KMS-11 (cell line): ENCODE measurements at regions not wholly inside any gene's neighbourhood (a gene's known extent, or its start where the extent isn't known, plus 50 kb on each side); places are given as distances from the start of the nearest gene placed in this dataset.

Source experiments
- H2AFZ ChIP-seq: fragments of 200-600 bp; sonication (generic); 2 replicates; pipeline ENCODE4 v1.6.1; 2016; ENCODE audit warnings: antibody characterized with exemption, mixed run types, low read depth
- H3K27ac ChIP-seq: fragments of 200-600 bp; sonication (generic); 2 replicates; pipeline ENCODE4 v1.6.1; 2016; ENCODE audit warnings: mild to moderate bottlenecking, mixed run types
- H3K27me3 ChIP-seq: fragments of 200-600 bp; sonication (generic); 2 replicates; pipeline ENCODE4 v1.6.1; 2017; ENCODE audit warnings: mild to moderate bottlenecking, low read depth, mixed run types, moderate library complexity; ENCODE audit not compliant: insufficient read depth
- H3K36me3 ChIP-seq: fragments of 200-600 bp; sonication (generic); 2 replicates; pipeline ENCODE4 v1.6.1; 2017; ENCODE audit warnings: mild to moderate bottlenecking, mixed run types; ENCODE audit not compliant: insufficient read depth
- H3K4me1 ChIP-seq: fragments of 200-600 bp; sonication (generic); 2 replicates; pipeline ENCODE4 v1.6.1; 2016; ENCODE audit warnings: mild to moderate bottlenecking, low read depth, mixed run types; ENCODE audit not compliant: poor library complexity, severe bottlenecking
- H3K4me2 ChIP-seq: fragments of 200-600 bp; sonication (generic); 2 replicates; pipeline ENCODE4 v1.7.0; 2016; ENCODE audit warnings: mild to moderate bottlenecking, mixed run types
- H3K4me3 ChIP-seq: fragments of 200-600 bp; sonication (generic); IDR thresholded peaks from 2 replicates; pipeline ENCODE4 v1.6.1; 2017; ENCODE audit warnings: low read depth, low read length, mixed read lengths; ENCODE audit not compliant: insufficient read depth
- H3K79me2 ChIP-seq: fragments of 200-600 bp; sonication (generic); 2 replicates; pipeline ENCODE4 v1.6.1; 2016; ENCODE audit warnings: low read depth, mixed run types; ENCODE audit not compliant: insufficient read depth
- H3K9ac ChIP-seq: fragments of 200-600 bp; sonication (generic); 2 replicates; pipeline ENCODE4 v1.6.1; 2016; ENCODE audit warnings: mild to moderate bottlenecking, mixed run types
- H4K20me1 ChIP-seq: fragments of 200-600 bp; sonication (generic); 2 replicates; pipeline ENCODE4 v1.6.1; 2016; ENCODE audit warnings: mild to moderate bottlenecking, mixed run types; ENCODE audit not compliant: insufficient read depth
- TF ChIP-seq, protein P1 (sequence below): fragments of 200-600 bp; sonication (generic); conservative IDR thresholded peaks from 2 replicates; pipeline ENCODE4 v1.6.1; 2017; ENCODE audit warnings: low read depth, mild to moderate bottlenecking, antibody characterized with exemption, low read length, moderate library complexity, mixed read lengths

DNA sequence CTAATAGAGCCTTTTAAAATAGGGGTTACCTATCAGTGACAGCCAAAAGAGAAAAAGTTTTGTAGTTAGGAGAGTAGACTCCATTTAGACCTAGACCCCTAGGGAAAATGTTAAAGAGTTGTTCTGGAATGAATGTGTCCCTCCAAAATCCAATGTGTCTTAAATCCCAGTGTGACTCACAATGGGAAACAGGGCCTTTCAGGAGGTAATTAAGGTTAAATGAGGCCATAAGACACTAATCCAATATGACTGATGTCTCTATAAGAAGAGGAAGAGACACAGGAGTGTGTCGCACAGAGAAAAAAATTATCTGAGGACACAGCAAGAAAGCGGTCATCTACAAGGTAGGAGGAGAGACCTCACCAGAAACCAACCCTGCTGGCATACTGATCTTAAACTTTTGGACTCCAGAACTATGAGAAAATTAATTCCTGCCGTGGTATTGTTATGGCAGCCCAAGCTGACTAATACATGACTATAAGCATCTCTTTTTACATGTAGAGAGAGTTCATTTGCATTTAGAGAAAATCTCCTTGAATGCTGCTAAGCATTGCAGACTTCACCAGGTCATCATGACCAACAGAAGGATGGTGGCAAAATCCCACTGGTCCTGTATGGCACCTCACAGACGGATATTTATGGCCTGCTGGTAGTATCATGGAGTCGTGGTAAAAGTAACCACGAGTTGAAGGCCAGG lies 259.6 kb upstream of the TMTC1 start:
- Histone ChIP-seq H3K79me2 (no peaks in the 10 kb centered on the region), H2AFZ (no peak overlapping the region), H3K9ac (no peak overlapping the region), H3K36me3 (no peaks in the 10 kb centered on the region), H3K4me3 (no peak overlapping the region), H3K4me2 (no peak overlapping the region), H4K20me1 (no peaks in the 10 kb centered on the region), H3K27me3 (no peaks in the 10 kb centered on the region), H3K27ac (no peak overlapping the region), H3K4me1 (no peaks in the 10 kb centered on the region)
- TF ChIP-seq, protein P1, sequence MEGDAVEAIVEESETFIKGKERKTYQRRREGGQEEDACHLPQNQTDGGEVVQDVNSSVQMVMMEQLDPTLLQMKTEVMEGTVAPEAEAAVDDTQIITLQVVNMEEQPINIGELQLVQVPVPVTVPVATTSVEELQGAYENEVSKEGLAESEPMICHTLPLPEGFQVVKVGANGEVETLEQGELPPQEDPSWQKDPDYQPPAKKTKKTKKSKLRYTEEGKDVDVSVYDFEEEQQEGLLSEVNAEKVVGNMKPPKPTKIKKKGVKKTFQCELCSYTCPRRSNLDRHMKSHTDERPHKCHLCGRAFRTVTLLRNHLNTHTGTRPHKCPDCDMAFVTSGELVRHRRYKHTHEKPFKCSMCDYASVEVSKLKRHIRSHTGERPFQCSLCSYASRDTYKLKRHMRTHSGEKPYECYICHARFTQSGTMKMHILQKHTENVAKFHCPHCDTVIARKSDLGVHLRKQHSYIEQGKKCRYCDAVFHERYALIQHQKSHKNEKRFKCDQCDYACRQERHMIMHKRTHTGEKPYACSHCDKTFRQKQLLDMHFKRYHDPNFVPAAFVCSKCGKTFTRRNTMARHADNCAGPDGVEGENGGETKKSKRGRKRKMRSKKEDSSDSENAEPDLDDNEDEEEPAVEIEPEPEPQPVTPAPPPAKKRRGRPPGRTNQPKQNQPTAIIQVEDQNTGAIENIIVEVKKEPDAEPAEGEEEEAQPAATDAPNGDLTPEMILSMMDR = no peak

DNA sequence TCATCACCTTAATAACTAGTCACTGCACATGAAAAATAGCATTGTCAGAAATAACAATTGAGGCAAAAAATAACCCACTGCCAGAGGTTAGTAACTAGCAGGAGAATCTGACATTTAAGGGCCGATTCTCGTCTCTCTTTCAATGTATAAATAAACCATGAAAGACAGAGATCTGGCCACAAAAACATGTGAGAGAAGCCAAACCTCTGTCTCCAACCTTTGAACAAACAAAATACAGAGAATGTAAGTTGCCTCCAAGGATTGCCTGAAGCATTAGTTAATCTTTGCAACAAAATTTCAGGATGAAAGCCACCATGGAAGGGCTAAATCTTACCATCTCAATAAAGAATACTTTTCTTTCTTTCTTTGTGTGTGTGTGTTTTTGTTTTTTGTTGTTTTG lies 257.4 kb upstream of the TMTC1 start:
- H3K36me3 ChIP-seq = no peaks in the 10 kb centered on the region
- H3K27ac ChIP-seq = no peak overlapping the region
- no peak overlapping the region for H3K4me2 ChIP-seq
- H4K20me1 ChIP-seq = no peaks in the 10 kb centered on the region
- H3K9ac ChIP-seq = no peak overlapping the region
- TF ChIP-seq, protein P1 = no peak
- no peaks in the 10 kb centered on the region for H3K27me3 ChIP-seq
- no peaks in the 10 kb centered on the region for H3K79me2 ChIP-seq
- H2AFZ ChIP-seq = no peak overlapping the region
- H3K4me1 ChIP-seq = no peaks in the 10 kb centered on the region
- H3K4me3 ChIP-seq = no peak overlapping the region

DNA sequence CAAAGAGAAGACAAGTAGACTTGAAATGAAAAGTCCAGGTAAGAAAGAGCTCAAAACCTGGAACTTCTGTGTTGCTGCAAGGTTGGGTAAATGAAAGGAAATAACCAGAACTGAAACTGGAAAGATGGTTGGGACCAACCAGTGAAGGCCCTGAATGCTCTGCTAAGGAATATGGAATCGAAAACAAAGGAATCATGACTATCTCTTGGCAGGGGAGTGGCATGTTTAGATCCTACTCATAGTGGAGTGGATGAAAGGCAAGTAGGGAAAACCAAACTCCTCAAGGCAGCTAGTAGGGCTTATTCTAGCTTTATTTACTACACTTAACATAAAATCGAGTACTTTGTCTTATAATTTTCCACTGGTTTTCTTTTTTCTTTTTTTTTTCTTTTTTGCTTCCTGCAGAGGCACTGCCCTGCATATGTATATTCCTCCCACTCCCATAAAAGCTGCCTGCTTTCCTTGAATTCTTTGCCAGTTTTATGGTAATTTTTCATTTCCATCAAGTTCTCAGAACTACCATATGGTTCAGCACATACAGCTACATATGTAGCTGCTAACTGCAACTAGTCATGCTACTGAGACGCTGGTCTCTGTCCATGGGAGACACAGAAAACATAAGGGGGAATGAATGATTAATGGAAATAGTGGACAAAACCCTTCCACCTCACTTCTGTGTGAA lies 247.1 kb upstream of the TMTC1 start:
- TF ChIP-seq, protein P1 = no peak
- no peak overlapping the region for H3K4me2 ChIP-seq
- H3K9ac ChIP-seq = no peak overlapping the region
- H2AFZ ChIP-seq = no peak overlapping the region
- no peak overlapping the region for H3K27ac ChIP-seq
- H3K4me1 ChIP-seq = no peaks in the 10 kb centered on the region
- no peaks in the 10 kb centered on the region for H4K20me1 ChIP-seq
- H3K36me3 ChIP-seq = no peaks in the 10 kb centered on the region
- H3K79me2 ChIP-seq = no peaks in the 10 kb centered on the region
- no peaks in the 10 kb centered on the region for H3K27me3 ChIP-seq
- no peak overlapping the region for H3K4me3 ChIP-seq

DNA sequence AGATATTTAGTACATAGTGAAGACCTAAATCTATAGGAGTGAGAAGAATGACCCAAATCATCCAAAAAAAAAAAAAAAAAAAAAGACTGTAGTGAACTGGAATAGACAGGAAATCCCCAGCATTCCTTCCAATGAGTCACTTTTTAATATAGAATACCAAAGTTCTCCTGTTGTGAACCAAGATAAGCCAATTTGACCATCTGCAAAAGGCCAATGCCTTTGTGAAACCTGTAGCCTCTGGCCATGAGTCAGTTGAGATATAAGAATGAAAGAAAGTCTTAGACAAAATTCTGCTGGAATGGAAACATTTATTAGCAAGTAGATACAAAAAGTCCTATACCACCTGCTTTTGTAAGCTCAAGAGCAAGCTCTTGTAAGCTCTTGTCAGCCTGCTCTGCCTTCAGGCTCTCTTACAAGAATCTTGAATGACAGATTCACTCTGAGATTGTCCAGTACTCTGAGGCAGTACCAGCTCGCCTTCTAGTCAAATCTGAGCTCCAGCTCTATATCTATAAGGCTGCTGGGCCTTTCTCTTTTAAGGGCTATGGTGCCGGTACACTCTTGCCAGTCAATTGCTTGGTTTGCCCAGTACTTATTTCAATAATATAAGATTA lies 243.0 kb upstream of the TMTC1 start:
- Histone ChIP-seq H3K27ac (no peak overlapping the region), H4K20me1 (no peaks in the 10 kb centered on the region), H3K9ac (no peak overlapping the region), H3K4me1 (no peaks in the 10 kb centered on the region), H3K36me3 (no peaks in the 10 kb centered on the region), H3K4me2 (no peak overlapping the region), H2AFZ (no peak overlapping the region), H3K79me2 (no peaks in the 10 kb centered on the region), H3K4me3 (no peak overlapping the region), H3K27me3 (no peaks in the 10 kb centered on the region)
- TF ChIP-seq, protein P1 = no peak
